Fibroblast of villous mesenchyme (primary cell): ENCODE measurements at regions not wholly inside any gene's neighbourhood (a gene's known extent, or its start where the extent isn't known, plus 50 kb on each side); places are given as distances from the start of the nearest gene placed in this dataset.

Experiments used
- DNase-seq: peaks from one replicate; pipeline ENCODE4 v3.0.0-alpha.2; 2010; ENCODE audit warnings: low read depth
- H3K4me3 ChIP-seq: 2 replicates; pipeline ENCODE4 v1.5.1; 2011; ENCODE audit warnings: low read depth, mild to moderate bottlenecking, low read length
- TF ChIP-seq, protein P1 (sequence below): IDR thresholded peaks from 2 replicates; pipeline ENCODE4 v1.5.1; 2012; ENCODE audit warnings: low read depth, mild to moderate bottlenecking, low read length; ENCODE audit not compliant: insufficient read depth

DNA sequence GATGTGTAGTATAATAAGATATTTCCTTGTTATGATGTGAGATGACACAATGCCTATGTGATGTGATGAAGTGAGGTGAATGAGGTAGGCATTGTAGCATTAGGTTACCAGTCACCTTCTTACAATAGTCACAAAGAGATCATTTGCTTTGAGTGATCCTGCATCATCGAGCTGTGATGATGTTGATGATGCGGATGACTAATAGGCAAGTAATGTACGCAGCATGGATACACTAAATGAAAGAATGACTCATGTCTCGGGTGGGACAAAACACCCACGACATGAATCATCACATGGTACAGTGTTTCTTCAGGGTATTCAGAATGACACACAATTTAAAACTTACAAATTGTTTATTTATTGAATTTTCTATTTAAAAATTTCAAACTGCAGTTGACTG, 806.3 kb upstream of the GJE1 start:
- TF ChIP-seq, protein P1, sequence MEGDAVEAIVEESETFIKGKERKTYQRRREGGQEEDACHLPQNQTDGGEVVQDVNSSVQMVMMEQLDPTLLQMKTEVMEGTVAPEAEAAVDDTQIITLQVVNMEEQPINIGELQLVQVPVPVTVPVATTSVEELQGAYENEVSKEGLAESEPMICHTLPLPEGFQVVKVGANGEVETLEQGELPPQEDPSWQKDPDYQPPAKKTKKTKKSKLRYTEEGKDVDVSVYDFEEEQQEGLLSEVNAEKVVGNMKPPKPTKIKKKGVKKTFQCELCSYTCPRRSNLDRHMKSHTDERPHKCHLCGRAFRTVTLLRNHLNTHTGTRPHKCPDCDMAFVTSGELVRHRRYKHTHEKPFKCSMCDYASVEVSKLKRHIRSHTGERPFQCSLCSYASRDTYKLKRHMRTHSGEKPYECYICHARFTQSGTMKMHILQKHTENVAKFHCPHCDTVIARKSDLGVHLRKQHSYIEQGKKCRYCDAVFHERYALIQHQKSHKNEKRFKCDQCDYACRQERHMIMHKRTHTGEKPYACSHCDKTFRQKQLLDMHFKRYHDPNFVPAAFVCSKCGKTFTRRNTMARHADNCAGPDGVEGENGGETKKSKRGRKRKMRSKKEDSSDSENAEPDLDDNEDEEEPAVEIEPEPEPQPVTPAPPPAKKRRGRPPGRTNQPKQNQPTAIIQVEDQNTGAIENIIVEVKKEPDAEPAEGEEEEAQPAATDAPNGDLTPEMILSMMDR = no peak
- H3K4me3 ChIP-seq = peak overlapping the region; percentile 39
- DNase-seq = peak; percentile 96

DNA sequence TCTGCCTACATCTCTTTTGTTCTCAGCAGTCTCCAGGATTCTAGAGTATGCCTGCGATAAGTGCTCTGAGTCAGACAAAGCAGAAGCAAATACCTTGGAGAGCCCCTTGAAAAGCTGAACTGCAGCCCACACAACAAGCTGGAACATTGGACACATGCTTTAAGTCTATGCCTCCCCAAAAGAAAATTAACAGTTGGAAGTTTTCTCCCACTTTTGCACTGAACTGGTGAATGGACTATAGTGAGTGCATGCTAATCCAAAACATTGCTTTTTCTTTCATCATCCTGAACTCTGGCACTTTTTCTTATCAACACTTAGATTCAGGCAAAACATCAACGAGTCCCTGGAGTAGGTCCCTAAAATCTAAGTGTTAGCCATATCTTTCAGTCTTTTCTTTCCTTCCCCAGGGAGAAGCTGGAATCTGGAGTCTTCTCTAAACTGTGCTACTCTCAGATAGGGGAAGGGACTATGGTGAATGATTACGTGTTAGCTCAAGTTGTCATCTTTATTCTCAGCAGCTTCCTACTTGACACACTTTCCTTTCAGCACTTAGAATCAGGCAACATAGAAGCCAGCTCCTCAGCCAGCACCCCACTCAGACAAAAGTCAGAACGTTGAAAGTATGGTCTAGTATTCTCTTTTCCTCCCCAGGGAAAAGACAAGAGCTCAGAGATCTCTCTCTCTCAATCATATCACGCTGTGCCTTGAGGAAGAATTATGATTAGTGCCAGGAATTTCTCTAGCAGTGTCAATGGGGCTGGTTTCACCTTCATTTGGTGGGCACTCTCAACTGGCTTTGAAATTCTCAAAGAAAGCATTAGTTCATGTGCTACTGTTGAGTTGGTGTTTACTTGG, 811.0 kb upstream of the GJE1 start:
- peak; percentile 45 for DNase-seq
- TF ChIP-seq, protein P1 = no peak
- H3K4me3 ChIP-seq = no peak overlapping the region

GRCh38 chr6:141316236-141316635, 816.5 kb upstream of the GJE1 start:
- TF ChIP-seq, protein P1 = no peak
- no peak for DNase-seq
- H3K4me3 ChIP-seq = no peak overlapping the region

GRCh38 chr6:141313986-141314385, 818.7 kb upstream of the GJE1 start:
- DNase-seq = no peak
- TF ChIP-seq, protein P1 = no peak
- H3K4me3 ChIP-seq = no peak overlapping the region

GRCh38 chr6:141309295-141309694, 823.4 kb upstream of the GJE1 start:
- no peak overlapping the region for H3K4me3 ChIP-seq
- peak; percentile 9 for DNase-seq
- TF ChIP-seq, protein P1 = peak; percentile 21

DNA sequence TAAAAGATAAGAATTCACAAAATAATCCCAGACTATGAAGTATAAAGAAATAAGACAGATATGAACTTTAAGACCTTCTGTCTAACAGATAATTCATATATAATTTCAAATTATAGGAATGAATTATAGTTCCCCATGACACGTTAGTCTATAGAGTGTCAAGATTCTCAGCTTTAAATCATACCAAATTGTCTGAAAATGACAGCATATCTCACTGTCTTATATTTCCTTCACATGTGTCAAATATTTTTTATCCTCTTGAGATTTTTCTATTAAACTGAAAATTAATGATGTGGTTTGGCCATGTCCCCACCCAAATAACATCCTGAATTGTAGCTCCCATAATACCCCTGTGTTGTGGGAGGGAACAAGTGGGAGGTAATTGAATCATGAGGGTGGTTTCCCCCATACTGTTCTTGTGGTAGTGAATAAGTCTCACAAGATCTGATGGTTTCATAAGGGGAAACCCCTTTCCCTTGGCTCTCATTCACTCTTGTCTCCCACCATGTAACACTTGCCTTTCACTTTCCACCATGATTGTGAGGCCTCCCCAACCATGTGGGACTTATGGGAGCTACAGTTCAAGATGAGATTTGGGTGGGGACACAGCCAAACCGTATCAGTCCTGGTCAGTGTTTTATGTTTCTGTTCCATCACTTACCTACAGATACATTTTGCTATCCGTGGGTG, 825.3 kb upstream of the GJE1 start:
- no peak for DNase-seq
- TF ChIP-seq, protein P1 = no peak
- H3K4me3 ChIP-seq = no peak overlapping the region
